H1 (cell line): ENCODE measurements at regions not wholly inside any gene's neighbourhood (a gene's known extent, or its start where the extent isn't known, plus 50 kb on each side); places are given as distances from the start of the nearest gene placed in this dataset.
A peak's percentile ranks its signal among the peaks of the same experiment; 100 is the strongest.

ENCODE experiments used
- CTCF ChIA-PET: fragments of 300-600 bp; sonication (Branson Sonifier 250); formaldehyde crosslinking; loops from one replicate; lab custom pipeline; 2021; ENCODE audit not compliant: partially characterized antibody; lab: Charles Lee
- POLR2A ChIA-PET: fragments of 300-600 bp; sonication (Branson Sonifier 250); formaldehyde crosslinking; loops from one replicate; lab custom pipeline; 2021; ENCODE audit warnings: inconsistent platforms; ENCODE audit not compliant: partially characterized antibody; lab: Charles Lee
- DNase-seq, 2 experiments: peaks; one replicate each; pipeline versions ENCODE4 v3.0.0 to v3.0.0-alpha.2; 2010 to 2022; ENCODE audit warnings: low spot score in 2 of 2, low read depth in 1 of 2, mixed read lengths in 1 of 2
- FAIRE-seq: peaks from 2 replicates; lab custom pipeline; 2011; peaks lifted over from hg19 to GRCh38; lab: Jason Lieb, UNC
- H2AFZ ChIP-seq: 2 replicates; pipeline ENCODE4 v1.8.1; 2012; ENCODE audit warnings: low read length, inconsistent platforms
- H2AK5ac ChIP-seq: 2 replicates; pipeline ENCODE4 v1.6.1; 2013; ENCODE audit warnings: low read depth, low read length
- H2BK120ac ChIP-seq: replicated peaks from 2 replicates; pipeline ENCODE3; 2013; ENCODE audit warnings: low read depth, low read length, inconsistent platforms
- H2BK12ac ChIP-seq: 2 replicates; pipeline ENCODE4 v1.6.1; 2013; ENCODE audit warnings: low read depth, low read length
- H2BK15ac ChIP-seq: 2 replicates; pipeline ENCODE4 v1.6.1; 2013; ENCODE audit warnings: low read length
- H2BK20ac ChIP-seq: 2 replicates; pipeline ENCODE4 v1.6.1; 2013; ENCODE audit warnings: low read length
- H2BK5ac ChIP-seq: 2 replicates; pipeline ENCODE4 v1.6.1; 2013; ENCODE audit warnings: low read depth, low read length
- H3K14ac ChIP-seq: 2 replicates; pipeline ENCODE4 v1.6.1; 2013; ENCODE audit warnings: inconsistent platforms; ENCODE audit not compliant: insufficient read length
- H3K18ac ChIP-seq: 2 replicates; pipeline ENCODE4 v1.6.1; 2013; ENCODE audit warnings: low read length; ENCODE audit errors: extremely low read depth
- H3K23ac ChIP-seq: 2 replicates; pipeline ENCODE4 v1.6.1; 2013; ENCODE audit warnings: inconsistent platforms; ENCODE audit not compliant: insufficient read length
- H3K23me2 ChIP-seq: 2 replicates; pipeline ENCODE4 v1.6.1; 2013; ENCODE audit warnings: low read depth, low read length
- H3K27ac ChIP-seq: 2 replicates; pipeline ENCODE4 v1.6.1; 2011; ENCODE audit warnings: low read depth, low read length, inconsistent platforms
- H3K27me3 ChIP-seq, 4 experiments: replicated peaks in 1 of 4; 1 replicate in 1 of 4; 2 replicates in 3 of 4; pipeline versions ENCODE4 v1.6.1 to v1.8.1; 2011 to 2013; ENCODE audit warnings: low read length in 3 of 4, mild to moderate bottlenecking in 3 of 4, inconsistent platforms in 2 of 4, mixed read lengths in 2 of 4, moderate library complexity in 1 of 4; ENCODE audit not compliant: control insufficient read depth in 3 of 4, insufficient read depth in 3 of 4; ENCODE audit errors: extremely low read depth in 1 of 4
- H3K36me3 ChIP-seq, 4 experiments: 2 replicates each; pipeline versions ENCODE4 v1.6.1 to v1.8.1; 2011 to 2013; ENCODE audit warnings: mild to moderate bottlenecking in 4 of 4, low read length in 3 of 4, moderate library complexity in 2 of 4, control low read depth in 1 of 4, inconsistent platforms in 1 of 4; ENCODE audit not compliant: insufficient read depth in 4 of 4, control insufficient read depth in 2 of 4
- H3K4ac ChIP-seq: replicated peaks from 2 replicates; pipeline ENCODE3; 2013; ENCODE audit warnings: low read length, low read depth, mixed read lengths, inconsistent platforms; ENCODE audit not compliant: insufficient read length
- H3K4me1 ChIP-seq, 4 experiments: replicated peaks in 1 of 4; 1 replicate in 1 of 4; 2 replicates in 3 of 4; pipeline versions ENCODE4 v1.6.1 to v1.8.1; 2011 to 2013; ENCODE audit warnings: low read length in 3 of 4, inconsistent platforms in 2 of 4, mixed read lengths in 1 of 4; ENCODE audit not compliant: insufficient read depth in 4 of 4, control insufficient read depth in 3 of 4
- H3K4me2 ChIP-seq, 2 experiments: 2 replicates each; pipeline versions ENCODE4 v1.6.1 to v1.8.1; 2011 to 2013; ENCODE audit warnings: low read depth in 2 of 2, low read length in 2 of 2, control low read depth in 1 of 2, inconsistent platforms in 1 of 2, mild to moderate bottlenecking in 1 of 2; ENCODE audit not compliant: insufficient read depth in 1 of 2
- H3K4me3 ChIP-seq, 4 experiments: fragments of 200-600, 300-600 bp in 1 of 4; sonication (generic), shearing (Covaris generic), sonication (Bioruptor Twin) in 1 of 4; 2 replicates each; pipeline versions ENCODE4 v1.5.1 to v1.8.1; 2011 to 2016; ENCODE audit warnings: low read length in 4 of 4, low read depth in 3 of 4, control low read depth in 2 of 4, inconsistent platforms in 2 of 4, mild to moderate bottlenecking in 2 of 4, mixed read lengths in 1 of 4, moderate library complexity in 1 of 4; ENCODE audit not compliant: insufficient read depth in 2 of 4; ENCODE audit errors: extremely low read depth in 1 of 4
- H3K56ac ChIP-seq: replicated peaks from 2 replicates; pipeline ENCODE3; 2013; ENCODE audit warnings: low read depth, mild to moderate bottlenecking, mixed read lengths, low read length, inconsistent platforms; ENCODE audit not compliant: insufficient read length
- H3K79me1 ChIP-seq: 2 replicates; pipeline ENCODE4 v1.6.1; 2013; ENCODE audit warnings: low read depth, low read length, control low read depth
- H3K79me2 ChIP-seq, 2 experiments: 2 replicates each; pipeline versions ENCODE4 v1.6.1 to v1.8.1; 2012 to 2013; ENCODE audit warnings: low read length in 2 of 2, mild to moderate bottlenecking in 2 of 2, inconsistent platforms in 1 of 2; ENCODE audit not compliant: insufficient read depth in 2 of 2, control insufficient read depth in 1 of 2
- H3K9ac ChIP-seq, 4 experiments: replicated peaks in 1 of 4; 1 replicate in 1 of 4; 2 replicates in 3 of 4; pipeline versions ENCODE4 v1.6.1 to v1.8.1; 2011 to 2013; ENCODE audit warnings: low read depth in 3 of 4, low read length in 3 of 4, control low read depth in 2 of 4, mild to moderate bottlenecking in 2 of 4, moderate library complexity in 2 of 4, inconsistent platforms in 1 of 4; ENCODE audit errors: extremely low read depth in 1 of 4
- H3K9me3 ChIP-seq, 2 experiments: 2 replicates each; pipeline versions ENCODE4 v1.6.1 to v1.8.1; 2012 to 2013; ENCODE audit warnings: mild to moderate bottlenecking in 2 of 2, moderate library complexity in 2 of 2, control low read depth in 1 of 2, inconsistent platforms in 1 of 2, low read depth in 1 of 2, low read length in 1 of 2, mixed read lengths in 1 of 2; ENCODE audit not compliant: insufficient read depth in 2 of 2
- H4K20me1 ChIP-seq, 2 experiments: replicated peaks in 1 of 2; 2 replicates each; pipeline versions ENCODE3 to v1.8.1; 2011 to 2013; ENCODE audit warnings: inconsistent platforms in 2 of 2, low read length in 2 of 2, mild to moderate bottlenecking in 1 of 2; ENCODE audit not compliant: insufficient read depth in 2 of 2, control insufficient read depth in 1 of 2
- H4K5ac ChIP-seq: 2 replicates; pipeline ENCODE4 v1.6.1; 2013; ENCODE audit warnings: low read length, low read depth, mixed read lengths, inconsistent platforms; ENCODE audit not compliant: insufficient read length
- H4K8ac ChIP-seq: 2 replicates; pipeline ENCODE4 v1.8.0; 2013; ENCODE audit warnings: mild to moderate bottlenecking, moderate library complexity, low read length, inconsistent platforms; ENCODE audit not compliant: insufficient read depth; ENCODE audit errors: extremely low read depth
- H4K91ac ChIP-seq: replicated peaks from 2 replicates; pipeline ENCODE3; 2013; ENCODE audit warnings: low read length, mixed read lengths, inconsistent platforms; ENCODE audit not compliant: insufficient read length
- ASH2L ChIP-seq: fragments of 200-600, 300-600 bp; sonication (generic); IDR thresholded peaks from one replicate; pipeline ENCODE4 v1.7.1; 2017; ENCODE audit warnings: low read length
- ATF3 ChIP-seq: IDR thresholded peaks from 2 replicates; pipeline ENCODE4 v1.6.1; 2011; ENCODE audit warnings: low read depth, mild to moderate bottlenecking, low read length; ENCODE audit not compliant: insufficient read depth
- E2F6 ChIP-seq: IDR thresholded peaks from 2 replicates; pipeline ENCODE4 v1.6.1; 2012; ENCODE audit warnings: inconsistent platforms
- JUN ChIP-seq: IDR thresholded peaks from 2 replicates; pipeline ENCODE4 v1.6.1; 2011; ENCODE audit warnings: low read depth, mild to moderate bottlenecking, improper control_type of control experiment, low read length
- MAX ChIP-seq: IDR thresholded peaks from 2 replicates; pipeline ENCODE4 v1.6.1; 2012; ENCODE audit warnings: inconsistent platforms
- PHF8 ChIP-seq: fragments of 200-600 bp; sonication (generic); conservative IDR thresholded peaks from 2 replicates; pipeline ENCODE4 v1.7.1; 2012; ENCODE audit warnings: low read depth, mild to moderate bottlenecking, inconsistent platforms, low read length, moderate library complexity
- POLR2A ChIP-seq, 2 experiments: IDR thresholded peaks; 1 replicate in 1 of 2; 2 replicates in 1 of 2; pipeline ENCODE4 v1.6.1; 2011; ENCODE audit warnings: low read depth in 2 of 2, low read length in 2 of 2, mild to moderate bottlenecking in 2 of 2; ENCODE audit errors: control extremely low read depth in 1 of 2
- RAD21 ChIP-seq, 2 experiments: IDR thresholded peaks in 1 of 2; conservative IDR thresholded peaks in 1 of 2; 2 replicates each; pipeline ENCODE4 v1.6.1; 2011; ENCODE audit warnings: low read depth in 2 of 2, low read length in 2 of 2, improper control_type of control experiment in 1 of 2, inconsistent platforms in 1 of 2, mild to moderate bottlenecking in 1 of 2, moderate library complexity in 1 of 2
- RBBP5 ChIP-seq: IDR thresholded peaks from 2 replicates; pipeline ENCODE4 v1.7.1; 2012; ENCODE audit warnings: low read depth, mild to moderate bottlenecking, inconsistent platforms, low read length, moderate library complexity, borderline replicate concordance
- RFX5 ChIP-seq: IDR thresholded peaks from 2 replicates; pipeline ENCODE4 v1.6.1; 2011; ENCODE audit warnings: low read depth, low read length, improper control_type of control experiment, borderline replicate concordance
- USF2 ChIP-seq: IDR thresholded peaks from 2 replicates; pipeline ENCODE4 v1.6.1; 2011; ENCODE audit warnings: low read length, improper control_type of control experiment
- YY1 ChIP-seq: IDR thresholded peaks from 2 replicates; pipeline ENCODE4 v1.6.1; 2011; ENCODE audit warnings: low read depth, mild to moderate bottlenecking, low read length
- WGBS, 2 experiments: shearing (Covaris generic) in 1 of 2; methylation state at CpG; one replicate each; pipeline versions ENCODE4 v1.1.6 to v1.1.7; 2013 to 2015; ENCODE audit warnings: low lambda C conversion rate in 2 of 2, mixed read lengths in 2 of 2, inconsistent platforms in 1 of 2, low coverage in 1 of 2, missing lambda C conversion rate in 1 of 2; ENCODE audit not compliant: insufficient replicate concordance in 2 of 2, insufficient coverage in 1 of 2, insufficient read length in 1 of 2; ENCODE audit errors: extremely low coverage in 1 of 2, missing lambda C conversion rate in 1 of 2; 5-methylcytosine and 5-hydroxymethylcytosine counted together

- Histone ChIP-seq H3K4me2 (no peak overlapping the region), H3K79me1 (no peaks in the 10 kb centered on the region), H3K27me3 (no peaks in the 10 kb centered on the region), H4K8ac (0 out of 2 replicates have a peak overlapping the region, but pooled peaks have one; percentile 26), H4K5ac (no peak overlapping the region), H2BK120ac (no peak overlapping the region), H2BK20ac (no peak overlapping the region), H3K4ac (no peak overlapping the region), H4K20me1 (no peaks in the 10 kb centered on the region), H3K9me3 (no peaks in the 10 kb centered on the region), H2AFZ (no peak overlapping the region), H4K91ac (no peak overlapping the region), H2BK12ac (no peak overlapping the region), H3K9ac (no peak overlapping the region), H3K4me1 (no peaks in the 10 kb centered on the region; a peak in 1 of 7 replicates), H2BK5ac (no peak overlapping the region), H2AK5ac (no peak overlapping the region), H3K23ac (no peak overlapping the region), H2BK15ac (no peak overlapping the region), H3K27ac (no peak overlapping the region), H3K18ac (no peak overlapping the region), H3K14ac (no peak overlapping the region), H3K79me2 (no peaks in the 10 kb centered on the region), H3K23me2 (no peaks in the 10 kb centered on the region), H3K36me3 (no peaks in the 10 kb centered on the region), H3K56ac (no peak overlapping the region), H3K4me3 (no peak overlapping the region)
- no peak for FAIRE-seq
- WGBS, 2 experiments = 85% methylated on average over 6 of the region's 6 CpGs; no CpG with 5 or more reads in 1 of the 2 experiments
- POLR2A ChIA-PET = interaction anchor here (1.6 to 2.0 kb wide), 2 partner anchors 17 to 69 kb away, joined by 3 to 4 read pairs; partner anchors contain the start of gene ZSWIM6
- CTCF ChIA-PET = interaction anchor here (0.6 to 1.8 kb wide), 2 partner anchors 11 to 125 kb away, joined by 3 to 4 read pairs; no protein-coding TSS in a partner anchor
- no peak for DNase-seq
- TF ChIP-seq PHF8 (no peak), E2F6 (no peak), MAX (no peak), YY1 (no peak), ATF3 (no peak), JUN (no peak), ASH2L (no peak), RAD21 (IDR thresholded peaks at IDR 0.05 in 1 of 2, conservative IDR thresholded peaks at IDR 0.05 in 1 of 2; ENCODE audit: low read depth in 2 of 2, low read length in 2 of 2) (no peak), RFX5 (no peak), USF2 (no peak), RBBP5 (no peak), POLR2A (IDR thresholded peaks at IDR 0.05; ENCODE audit: control extremely low read depth in 1 of 2, low read depth in 2 of 2, low read length in 2 of 2) (no peak)
Observed at GRCh38 chr5:61263072-61263471, 69.0 kb upstream of the ZSWIM6 start.
